HG02763 (cell line): ENCODE measurements at regions not wholly inside any gene's neighbourhood (a gene's known extent, or its start where the extent isn't known, plus 50 kb on each side); places are given as distances from the start of the nearest gene placed in this dataset.
"Not testable (repeated sequence)": the region's sequence is repeated elsewhere in the genome, so short reads cannot be mapped to it uniquely, and the experiment has no call there.

Experiments used
- ATAC-seq: cut with Tn5 transposase; IDR thresholded peaks from one replicate; pipeline ENCODE4 v1.9.1; 2021; ENCODE audit warnings: mild to moderate bottlenecking, moderate library complexity; ENCODE audit not compliant: unreplicated experiment

DNA sequence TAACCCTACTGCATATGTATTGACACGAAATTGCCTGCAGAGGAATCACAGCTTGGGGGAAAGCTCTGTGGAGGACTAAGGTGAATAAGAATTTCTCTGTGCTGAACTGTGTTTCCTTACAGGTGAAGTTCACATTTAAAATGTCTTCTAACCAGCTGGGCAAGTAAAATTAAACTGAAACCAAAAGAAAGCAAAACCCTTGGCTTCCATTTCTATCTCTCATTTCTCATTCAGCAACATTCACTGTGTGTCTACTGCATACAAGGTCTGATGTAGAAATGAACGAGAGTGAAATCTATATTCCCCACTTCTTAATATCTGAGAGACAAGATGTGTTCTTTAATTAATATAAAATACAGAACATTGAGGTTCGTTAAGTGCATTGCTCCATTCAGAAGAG lies 397.3 kb downstream of the SOX11 start:
- ATAC-seq: no peak

- no peak for ATAC-seq
Observed at GRCh38 chr2:6103372-6103771, 411.2 kb downstream of the SOX11 start.

DNA sequence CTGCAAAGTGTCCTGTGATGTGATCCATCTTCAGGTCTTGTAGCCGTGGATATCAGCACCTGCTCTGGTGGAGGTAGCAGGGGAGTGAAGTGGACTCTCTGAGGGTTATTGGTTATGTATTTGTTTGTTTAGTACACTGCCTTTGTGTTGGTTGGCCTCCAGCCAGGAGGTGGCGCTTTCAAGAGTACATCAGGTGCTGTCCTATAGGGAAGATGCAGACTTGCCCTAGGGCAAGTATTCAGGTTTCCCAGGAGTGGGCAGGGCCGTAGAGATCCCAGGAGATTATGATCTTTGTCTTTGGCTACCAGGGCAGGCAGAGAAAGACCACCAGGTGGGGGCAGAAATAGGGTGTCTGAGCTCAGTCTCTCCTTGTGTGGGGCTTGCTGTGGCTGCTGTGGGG lies 411.8 kb downstream of the SOX11 start:
- ATAC-seq: no peak

DNA sequence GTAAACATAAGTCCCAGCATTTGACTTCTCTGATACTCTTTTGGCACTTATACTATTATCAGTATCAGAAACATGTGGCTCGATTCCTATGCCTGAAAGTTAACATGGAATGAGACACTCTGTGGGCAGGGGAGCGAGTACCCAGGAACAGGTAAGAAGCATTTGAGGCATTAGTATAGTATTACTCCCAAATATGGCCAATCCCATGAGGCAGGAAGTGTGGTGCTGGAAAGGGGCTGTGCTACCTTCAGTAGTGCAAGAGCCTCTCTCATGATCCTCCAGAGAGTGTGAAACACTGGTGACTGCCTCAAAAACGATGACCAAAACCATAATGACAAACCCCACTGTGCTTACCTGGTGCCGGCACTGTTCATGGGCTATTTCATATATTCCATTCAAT lies 415.1 kb downstream of the SOX11 start:
- ATAC-seq: no peak

DNA sequence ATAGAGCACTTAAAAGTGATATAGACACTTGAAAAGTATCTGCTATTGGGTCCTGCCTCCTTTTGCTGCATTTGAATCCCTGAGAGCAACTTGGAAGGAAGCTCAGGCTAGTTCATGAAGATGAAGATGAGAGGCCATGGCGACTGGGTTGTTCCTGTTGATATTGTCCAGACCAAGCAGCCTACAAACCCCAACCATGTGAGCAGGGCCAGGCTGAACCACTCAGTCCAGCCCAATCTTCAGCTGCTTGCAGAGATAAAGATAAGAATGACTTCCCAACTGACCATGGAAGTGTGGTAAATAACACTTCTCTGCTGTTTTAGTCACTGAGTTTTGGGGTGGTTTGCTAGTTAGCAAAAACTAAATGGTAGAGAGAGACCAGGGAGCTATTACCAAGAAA lies 417.6 kb downstream of the SOX11 start:
- no peak for ATAC-seq

DNA sequence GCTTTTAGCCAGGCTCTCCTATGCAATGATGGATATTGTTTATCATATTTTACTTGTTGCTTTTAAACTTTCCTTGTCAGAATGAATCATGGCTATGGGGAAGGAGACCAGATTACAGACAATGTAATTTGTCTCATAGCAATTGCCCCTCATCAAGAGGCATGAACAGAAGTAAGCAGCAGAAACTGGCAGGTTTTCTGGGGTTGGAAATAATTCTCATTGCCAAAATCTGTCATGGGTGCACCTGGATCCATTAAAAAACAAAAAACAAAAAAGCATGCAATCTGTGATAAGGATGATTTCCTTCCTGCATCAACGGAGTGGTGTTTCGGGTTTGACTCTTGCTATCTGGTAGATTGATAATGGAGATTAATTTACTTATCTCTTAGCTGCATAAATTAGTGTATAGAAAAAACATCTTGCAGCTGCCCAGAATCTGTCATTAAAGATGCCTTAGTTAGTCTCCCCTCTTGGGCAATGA lies 419.6 kb downstream of the SOX11 start:
- no peak for ATAC-seq

- no peak for ATAC-seq
Observed at GRCh38 chr2:6113786-6114185, 421.6 kb downstream of the SOX11 start.

DNA sequence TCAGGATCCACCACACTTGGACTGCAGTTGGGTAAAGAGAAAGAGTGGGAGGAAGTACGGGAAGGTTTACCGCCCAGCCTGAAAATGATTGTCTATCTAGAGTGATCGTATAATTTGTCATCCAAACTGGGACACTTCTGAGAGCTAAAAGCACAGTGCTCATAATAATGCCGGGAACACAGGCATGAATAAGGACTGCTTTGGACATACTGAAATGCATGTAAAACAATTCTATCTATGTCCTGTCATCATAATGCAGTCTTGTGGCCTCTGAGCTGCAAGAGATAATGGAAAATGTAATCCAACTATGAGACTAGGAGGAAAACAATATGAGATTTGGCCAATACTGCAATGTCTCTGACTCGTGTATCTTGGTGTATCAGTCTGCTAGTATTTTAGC lies 435.5 kb downstream of the SOX11 start:
- no peak for ATAC-seq

DNA sequence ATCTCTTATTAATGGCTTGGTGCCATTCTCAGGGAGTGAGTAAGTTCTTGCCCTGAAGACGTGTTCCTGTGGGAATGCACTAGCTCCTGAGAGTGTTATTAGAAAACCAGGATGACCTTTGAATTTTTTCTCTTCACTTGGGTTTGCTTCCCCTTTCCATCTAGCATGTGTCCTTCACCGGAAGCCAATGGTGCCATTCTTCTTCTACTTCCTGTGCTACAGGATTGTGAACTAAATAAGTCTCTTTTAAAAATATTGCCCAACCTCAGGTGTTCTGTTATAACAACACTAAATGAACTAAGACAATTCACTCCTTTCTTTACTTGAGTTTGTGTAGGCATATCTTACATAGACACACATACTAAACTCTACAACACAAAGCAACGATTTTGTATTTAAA lies 447.0 kb downstream of the SOX11 start:
- ATAC-seq: no peak

DNA sequence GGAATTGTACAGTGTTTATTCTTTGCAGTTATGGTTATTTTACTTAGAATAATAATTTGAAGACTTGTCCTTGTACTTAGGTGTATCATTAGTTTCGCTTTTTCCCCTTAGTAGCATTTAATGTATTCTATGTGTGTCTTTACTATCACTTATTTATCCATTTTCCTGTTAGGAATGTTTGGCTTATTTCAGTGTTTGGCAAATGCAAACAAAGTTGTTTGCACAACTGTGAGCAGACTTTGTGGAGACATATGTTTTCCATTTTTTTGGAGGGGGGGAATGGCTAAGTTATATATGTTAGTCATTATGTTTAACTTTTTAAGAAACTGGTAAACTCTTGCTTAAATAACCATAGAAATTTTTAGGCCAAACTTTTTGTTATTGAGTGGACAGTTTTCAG lies 447.7 kb downstream of the SOX11 start:
- no peak for ATAC-seq

- no peak for ATAC-seq
Observed at GRCh38 chr2:6140509-6140908, 448.3 kb downstream of the SOX11 start.

- no peak for ATAC-seq
Observed at GRCh38 chr2:6143812-6144211, 451.6 kb downstream of the SOX11 start.

DNA sequence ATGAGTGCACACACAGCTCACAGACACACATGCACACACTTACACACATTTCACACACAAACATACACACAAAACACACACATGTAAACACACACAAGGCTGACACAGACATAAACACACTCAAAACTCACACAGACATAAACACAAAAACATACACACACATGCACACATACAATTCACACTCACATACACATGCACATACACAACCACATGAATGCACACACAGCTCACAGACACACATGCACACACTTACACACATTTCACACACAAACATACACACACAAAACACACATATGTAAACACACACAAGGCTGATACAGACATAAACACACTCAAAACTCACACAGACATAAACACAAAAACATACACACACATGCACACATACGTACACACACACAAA lies 455.0 kb downstream of the SOX11 start:
- not testable (repeated sequence) for ATAC-seq

DNA sequence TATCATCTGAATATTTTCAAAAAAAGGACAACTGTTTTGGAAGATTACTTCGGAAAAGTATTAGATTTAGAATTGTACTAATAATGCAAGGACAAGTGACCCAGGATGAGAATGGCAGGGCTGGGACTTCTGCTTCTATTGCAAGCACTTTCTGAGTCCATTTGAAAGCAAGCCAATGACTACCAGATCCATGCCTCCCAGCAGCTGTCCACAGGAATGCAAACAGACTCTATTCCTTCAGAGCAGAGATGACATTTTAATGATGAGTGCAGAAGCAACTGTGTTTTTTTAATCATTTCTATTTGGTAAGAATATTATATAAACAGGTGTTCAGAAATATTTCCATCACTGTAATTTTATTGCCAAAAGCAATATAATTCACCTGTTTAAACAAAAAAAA lies 456.7 kb downstream of the SOX11 start:
- ATAC-seq: no peak

GRCh38 chr2:6159606-6160005 lies 467.4 kb downstream of the SOX11 start:
- no peak for ATAC-seq

- no peak for ATAC-seq
Observed at GRCh38 chr2:6163932-6164331, 471.7 kb downstream of the SOX11 start.

GRCh38 chr2:6164986-6165747 lies 473.0 kb downstream of the SOX11 start:
- no peak for ATAC-seq

DNA sequence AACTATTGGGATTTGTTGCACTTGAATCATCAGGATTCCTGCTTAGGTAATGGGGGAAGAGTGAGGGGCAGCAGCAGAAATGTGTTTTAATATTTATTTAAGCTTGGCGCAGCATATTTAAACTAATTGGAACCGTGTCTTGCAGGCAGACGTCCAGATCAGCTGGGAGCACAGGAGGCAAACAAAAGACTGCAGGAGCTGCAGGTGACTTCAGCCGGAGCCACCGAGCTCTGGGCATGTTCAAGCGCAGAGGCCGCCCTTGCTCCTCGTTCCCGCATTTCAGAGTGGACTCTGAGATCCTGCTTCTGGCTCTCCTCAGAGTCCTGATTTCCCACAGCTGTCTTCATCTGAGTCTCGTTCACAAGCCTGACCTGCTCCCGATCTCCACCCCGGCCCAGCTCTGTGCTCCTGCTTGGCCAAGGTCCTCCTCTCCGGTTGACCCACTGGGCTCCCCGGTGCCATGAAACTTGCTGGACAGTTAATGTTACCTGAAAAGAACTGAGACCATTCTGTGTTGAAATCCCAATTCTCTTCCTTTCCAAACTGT lies 475.5 kb downstream of the SOX11 start:
- no peak for ATAC-seq

- no peak for ATAC-seq
Observed at GRCh38 chr2:6168485-6168884, 476.3 kb downstream of the SOX11 start.

DNA sequence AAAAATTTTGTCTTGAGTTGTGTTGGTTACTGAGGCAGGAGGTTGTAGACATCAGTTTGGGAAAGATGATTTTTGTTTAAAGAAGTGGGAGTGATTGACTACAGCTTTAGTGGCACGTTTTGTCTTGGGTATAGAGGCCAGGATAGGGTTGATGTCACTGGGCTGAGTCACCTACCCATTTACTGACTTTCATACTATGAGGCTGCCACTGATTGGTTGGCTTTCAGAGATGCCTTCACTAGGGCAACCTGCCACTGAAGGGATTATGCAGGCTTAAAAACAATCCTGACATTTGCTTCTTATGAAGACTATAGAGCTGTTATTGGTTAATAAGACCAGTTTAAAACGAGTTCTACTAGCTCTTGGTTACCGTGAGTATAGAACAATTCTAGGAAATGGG lies 479.1 kb downstream of the SOX11 start:
- ATAC-seq: no peak

DNA sequence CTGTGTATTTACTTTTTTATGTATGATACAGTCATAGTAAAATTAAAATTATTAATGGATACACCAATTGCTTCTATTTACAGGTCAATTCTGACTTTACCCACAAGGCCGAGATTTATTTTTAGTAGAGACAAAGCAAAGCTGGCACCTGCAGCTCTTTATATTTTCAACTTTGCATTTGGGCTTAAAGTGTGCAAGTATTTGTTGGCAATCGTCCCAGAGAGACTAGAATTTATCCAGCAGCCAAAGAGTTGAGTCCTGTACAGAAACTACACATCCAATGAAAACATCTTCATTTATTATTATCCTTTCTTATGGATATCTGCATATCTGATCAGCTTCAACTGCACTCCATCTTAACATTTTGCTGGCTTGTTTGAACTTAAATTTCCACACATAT lies 485.6 kb downstream of the SOX11 start:
- no peak for ATAC-seq

- no peak for ATAC-seq
Observed at GRCh38 chr2:6181525-6181924, 489.3 kb downstream of the SOX11 start.

DNA sequence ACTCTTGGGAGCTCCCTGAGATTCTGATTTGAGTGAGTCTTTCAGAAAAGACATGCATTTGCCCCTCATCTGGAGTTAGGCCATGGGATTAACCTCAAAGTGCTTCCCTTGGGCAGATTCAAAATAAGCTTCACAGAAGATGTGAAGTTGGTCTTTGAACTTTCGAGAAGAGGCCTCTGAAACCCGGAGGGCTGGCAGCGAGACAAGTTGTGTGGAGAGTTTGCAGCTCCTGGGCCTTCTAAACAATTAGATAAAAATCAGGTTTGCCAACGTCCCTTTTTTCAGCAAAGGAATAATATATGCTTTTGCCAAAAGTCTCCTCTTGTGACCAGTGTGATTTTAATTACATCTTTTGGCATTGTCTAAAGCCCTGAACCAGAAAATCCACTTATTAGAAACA lies 489.7 kb downstream of the SOX11 start:
- ATAC-seq: no peak
